Adrenal gland (tissue), 9 donors: ENCODE measurements at regions not wholly inside any gene's neighbourhood (a gene's known extent, or its start where the extent isn't known, plus 50 kb on each side); places are given as distances from the start of the nearest gene placed in this dataset.

Experiments
- DNase-seq, 7 donors: peaks; one replicate each; pipeline ENCODE4 v3.0.0-alpha.2; 2019 to 2020
- H3K27ac ChIP-seq, 5 donors: fragments of 200-600 bp; sonication (generic) in 4 of 5; 1 replicate in 3 of 5; 2 replicates in 2 of 5; pipeline versions ENCODE4 v1.5.1 to v1.8.0; 2016 to 2020; ENCODE audit warnings: mild to moderate bottlenecking in 1 of 5
- H3K27me3 ChIP-seq: fragments of 200-600 bp; 2 replicates; pipeline ENCODE4 v1.8.0; 2021
- H3K36me3 ChIP-seq, 2 donors: fragments of 200-600 bp; replicated peaks in 1 of 2; 1 replicate in 1 of 2; 2 replicates in 1 of 2; pipeline versions ENCODE4 v1.5.1 to v1.8.0; 2018 to 2022
- H3K4me1 ChIP-seq, 2 donors: fragments of 200-600 bp; replicated peaks in 1 of 2; 1 replicate in 1 of 2; 2 replicates in 1 of 2; pipeline versions ENCODE4 v1.5.1 to v1.8.0; 2018 to 2021
- H3K4me3 ChIP-seq, 4 donors: fragments of 200-600 bp; sonication (generic) in 3 of 4; one replicate each; pipeline ENCODE4 v1.5.1; 2016 to 2018
- H3K9me3 ChIP-seq, 3 donors: fragments of 200-600 bp; sonication (generic) in 1 of 3; replicated peaks in 1 of 3; 1 replicate in 2 of 3; 2 replicates in 1 of 3; pipeline versions ENCODE4 v1.5.1 to v1.8.0; 2016 to 2021
- POLR2A ChIP-seq, 2 donors: fragments of 450-650 bp; IDR thresholded peaks; one replicate each; pipeline ENCODE4 v1.6.1; 2017; ENCODE audit warnings: antibody characterized with exemption in 2 of 2, mild to moderate bottlenecking in 2 of 2, moderate library complexity in 1 of 2
- WGBS, 4 donors: extraction: QIAGEN DNeasy Blood & Tissue Kit in 2 of 4; methylation state at CpG; one replicate each; pipeline versions ENCODE4 v1.1.5 to v1.1.7; 2013 to 2017; 5-methylcytosine and 5-hydroxymethylcytosine counted together
- intact Hi-C, 2 donors: fragments of 100-400 bp; cut with DNase I; formaldehyde crosslinking; loops; one replicate each; pipeline versions ENCODE4 v1.14.1 to v1.15.0; 2022 to 2023
- TF ChIP-seq, protein P1 (sequence below), 6 experiments: fragments of 450-650 bp in 4 of 6; fragments of 200-600 bp in 2 of 6; sonication (generic) in 1 of 6; IDR thresholded peaks; 1 replicate in 5 of 6; 2 replicates in 1 of 6; pipeline versions ENCODE4 v1.5.1 to v1.8.0; 2016 to 2021; ENCODE audit warnings: antibody characterized with exemption in 6 of 6, mild to moderate bottlenecking in 2 of 6, moderate library complexity in 1 of 6
- donor health status: healthy with polysubstance abuse.
- donor health status: Bipolar disorder and iron deficiency.
- donor health status: DM: yes; HTN: yes; CAD: no.
- donor health status: DM: no; HTN: no; CAD: no.
- donor health status: DM: no; HTN: no; CAD: no.

DNA sequence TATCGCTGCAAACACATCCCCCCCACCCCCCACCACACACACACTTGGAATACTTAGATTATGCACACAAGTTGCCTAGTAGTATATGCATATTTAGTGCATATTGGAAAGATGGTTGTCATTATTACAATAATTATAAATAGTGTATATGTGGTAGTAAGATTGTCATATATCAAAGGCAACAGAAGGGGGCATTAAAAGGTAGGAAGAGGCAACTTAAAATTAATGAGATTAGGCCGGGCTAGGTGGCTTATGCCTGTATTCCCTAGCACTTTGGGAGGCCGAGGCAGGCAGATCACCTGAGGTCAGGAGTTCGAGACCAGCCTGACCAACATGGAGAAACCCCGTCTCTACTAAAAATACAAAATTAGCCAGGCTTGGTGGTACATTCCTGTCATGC lies 52.1 kb downstream of the GSC start:
- WGBS, 4 donors = 76 to 86% (median 82%) methylated on average over 5 of the region's 5 CpGs
- Histone ChIP-seq H3K27me3 (no peaks in the 10 kb centered on the region), H3K4me3 (no peak overlapping the region), H3K9me3 (no peaks in the 10 kb centered on the region), H3K27ac (no peak overlapping the region), H3K4me1 (no peaks in the 10 kb centered on the region), H3K36me3 (no peaks in the 10 kb centered on the region)
- intact Hi-C loops = no loop called here
- no peak for DNase-seq
- TF ChIP-seq, protein P1, sequence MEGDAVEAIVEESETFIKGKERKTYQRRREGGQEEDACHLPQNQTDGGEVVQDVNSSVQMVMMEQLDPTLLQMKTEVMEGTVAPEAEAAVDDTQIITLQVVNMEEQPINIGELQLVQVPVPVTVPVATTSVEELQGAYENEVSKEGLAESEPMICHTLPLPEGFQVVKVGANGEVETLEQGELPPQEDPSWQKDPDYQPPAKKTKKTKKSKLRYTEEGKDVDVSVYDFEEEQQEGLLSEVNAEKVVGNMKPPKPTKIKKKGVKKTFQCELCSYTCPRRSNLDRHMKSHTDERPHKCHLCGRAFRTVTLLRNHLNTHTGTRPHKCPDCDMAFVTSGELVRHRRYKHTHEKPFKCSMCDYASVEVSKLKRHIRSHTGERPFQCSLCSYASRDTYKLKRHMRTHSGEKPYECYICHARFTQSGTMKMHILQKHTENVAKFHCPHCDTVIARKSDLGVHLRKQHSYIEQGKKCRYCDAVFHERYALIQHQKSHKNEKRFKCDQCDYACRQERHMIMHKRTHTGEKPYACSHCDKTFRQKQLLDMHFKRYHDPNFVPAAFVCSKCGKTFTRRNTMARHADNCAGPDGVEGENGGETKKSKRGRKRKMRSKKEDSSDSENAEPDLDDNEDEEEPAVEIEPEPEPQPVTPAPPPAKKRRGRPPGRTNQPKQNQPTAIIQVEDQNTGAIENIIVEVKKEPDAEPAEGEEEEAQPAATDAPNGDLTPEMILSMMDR (IDR thresholded peaks at IDR 0.05) = no peak
- no peak for TF ChIP-seq POLR2A (IDR thresholded peaks at IDR 0.05)

DNA sequence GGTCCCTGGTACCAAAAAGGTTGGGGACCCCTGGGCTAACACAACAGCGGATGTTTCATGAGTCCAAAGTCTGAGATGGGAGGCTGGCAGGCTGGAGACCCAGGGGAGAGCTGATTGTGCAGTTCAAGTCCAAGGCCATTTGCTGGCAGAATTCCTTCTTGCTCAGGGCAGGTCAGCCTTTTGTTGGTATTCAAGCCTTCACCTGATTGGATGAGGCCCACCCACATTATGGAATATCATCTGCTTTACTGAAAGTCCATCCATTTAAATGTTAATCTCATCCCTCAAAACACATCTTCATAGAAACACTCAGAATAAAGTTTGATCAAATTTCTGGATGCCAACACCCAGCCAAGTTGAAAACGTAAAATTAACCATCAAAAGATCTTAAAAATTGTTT lies 52.9 kb downstream of the GSC start:
- no peak for DNase-seq
- Histone ChIP-seq H3K36me3 (no peaks in the 10 kb centered on the region), H3K27me3 (no peaks in the 10 kb centered on the region), H3K27ac (no peak overlapping the region), H3K4me3 (no peak overlapping the region), H3K9me3 (no peaks in the 10 kb centered on the region), H3K4me1 (no peaks in the 10 kb centered on the region)
- TF ChIP-seq, protein P1 (IDR thresholded peaks at IDR 0.05) = no peak
- no peak for TF ChIP-seq POLR2A (IDR thresholded peaks at IDR 0.05)
- 69 to 96% (median 82%) methylated on average over 2 of the region's 2 CpGs for WGBS, 4 donors
- intact Hi-C loops = no loop called here

DNA sequence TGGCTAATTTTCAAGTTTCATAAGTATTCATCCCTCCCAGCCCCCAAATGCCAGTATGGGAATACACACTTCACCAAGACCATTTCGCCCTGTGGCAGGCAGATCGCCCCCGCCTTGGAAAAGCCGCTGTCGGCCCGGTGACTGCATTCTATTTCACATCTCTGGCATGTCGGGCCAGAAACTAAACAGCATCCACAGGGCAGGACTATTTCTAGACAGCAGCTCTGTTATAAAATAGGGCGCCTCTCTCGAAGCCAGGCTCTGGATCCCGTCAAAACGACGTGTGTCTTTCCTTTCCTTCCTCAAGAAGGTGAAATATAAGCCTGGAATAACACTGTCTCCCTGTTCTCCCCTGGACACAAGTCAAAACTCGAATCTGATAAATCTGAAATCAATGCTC lies 56.8 kb downstream of the GSC start:
- Histone ChIP-seq H3K27me3 (peaks cover 8% of the 10 kb centered on the region), H3K4me3 (no peak overlapping the region), H3K9me3 (no peaks in the 10 kb centered on the region), H3K36me3 (no peaks in the 10 kb centered on the region), H3K27ac (no peak overlapping the region), H3K4me1 (no peaks in the 10 kb centered on the region)
- 62 to 69% (median 66%) methylated on average over 13 of the region's 13 CpGs for WGBS, 4 donors
- DNase-seq = no peak
- intact Hi-C loops = no loop called here
- no peak for TF ChIP-seq POLR2A (IDR thresholded peaks at IDR 0.05)

DNA sequence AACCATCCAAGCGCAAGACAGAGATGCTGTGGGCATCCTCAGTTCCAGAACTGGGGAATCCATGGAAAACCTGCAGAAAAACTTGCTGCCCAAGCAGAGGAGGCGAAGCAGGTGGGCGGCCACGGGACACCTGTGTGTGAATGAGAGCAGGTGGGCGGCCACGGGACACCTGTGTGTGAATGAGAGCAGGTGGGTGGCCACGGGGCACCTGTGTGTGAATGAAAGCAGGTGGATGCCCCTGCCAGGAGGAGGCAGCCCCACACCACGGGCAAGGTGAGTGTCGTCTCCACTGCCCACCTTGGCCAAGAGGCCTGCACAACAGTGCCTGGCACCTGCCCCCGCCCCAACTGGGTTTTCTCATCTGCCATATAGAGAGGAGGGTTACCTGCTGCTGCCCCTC lies 59.2 kb downstream of the GSC start:
- H3K4me3 ChIP-seq = no peak overlapping the region
- no peaks in the 10 kb centered on the region for H3K36me3 ChIP-seq
- intact Hi-C loops = no loop called here
- H3K27me3 ChIP-seq = peaks cover 13% of the 10 kb centered on the region
- no peaks in the 10 kb centered on the region for H3K9me3 ChIP-seq
- H3K27ac ChIP-seq = no peak overlapping the region
- TF ChIP-seq POLR2A (IDR thresholded peaks at IDR 0.05) = no peak
- TF ChIP-seq, protein P1 (IDR thresholded peaks at IDR 0.05) = no peak
- H3K4me1 ChIP-seq = no peaks in the 10 kb centered on the region
- no peak for DNase-seq
- 79 to 88% (median 84%) methylated on average over 7 to 10 of the region's 10 CpGs for WGBS, 4 donors

DNA sequence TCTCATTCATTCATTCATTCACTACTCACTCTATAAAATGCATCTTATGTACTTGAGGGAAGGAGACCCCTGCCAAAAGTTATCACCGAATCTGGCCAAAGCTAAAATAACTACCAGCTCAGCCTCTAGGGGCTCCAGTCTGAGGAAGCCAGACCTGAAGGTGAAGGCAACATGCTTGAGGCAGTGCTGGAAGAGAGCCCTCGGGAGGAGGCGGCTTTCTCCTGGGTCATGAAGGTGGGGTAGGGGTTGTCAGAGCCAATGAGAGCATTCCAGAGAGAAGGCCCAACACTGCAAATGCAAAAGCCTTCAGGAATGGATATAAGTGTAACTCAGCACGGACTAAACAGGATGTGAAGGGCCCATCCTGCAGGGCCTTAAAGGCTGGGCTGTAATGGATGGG lies 62.4 kb downstream of the GSC start:
- H3K9me3 ChIP-seq = no peaks in the 10 kb centered on the region
- no peaks in the 10 kb centered on the region for H3K4me1 ChIP-seq
- no peak overlapping the region for H3K27ac ChIP-seq
- DNase-seq = no peak
- TF ChIP-seq, protein P1 (IDR thresholded peaks at IDR 0.05) = no peak
- no peak for TF ChIP-seq POLR2A (IDR thresholded peaks at IDR 0.05)
- intact Hi-C loops = no loop called here
- WGBS, 4 donors = 46 to 73% (median 64%) methylated on average over 4 of the region's 4 CpGs
- peaks cover 13% of the 10 kb centered on the region for H3K27me3 ChIP-seq
- H3K4me3 ChIP-seq = no peak overlapping the region
- H3K36me3 ChIP-seq = no peaks in the 10 kb centered on the region
